A673 (cell line): ENCODE measurements at regions not wholly inside any gene's neighbourhood (a gene's known extent, or its start where the extent isn't known, plus 50 kb on each side); places are given as distances from the start of the nearest gene placed in this dataset.

Source experiments
- BruUV-seq: library from RNA; stranded (reverse); fragments of 400-500 nt; replicated peaks from 2 replicates; lab custom pipeline; 2021; lab: Mats Ljungman, UMichigan
- CTCF ChIA-PET: fragments of 300-600 bp; sonication (Branson Sonifier 250); formaldehyde crosslinking; loops from one replicate; lab custom pipeline; 2022; ENCODE audit warnings: antibody characterized with exemption; lab: Charles Lee
- POLR2A ChIA-PET: fragments of 300-600 bp; sonication (Branson Sonifier 250); formaldehyde crosslinking; loops from one replicate; lab custom pipeline; 2022; ENCODE audit warnings: antibody characterized with exemption; ENCODE audit not compliant: low non-redundant PET; lab: Charles Lee
- DNase-seq: peaks from one replicate; pipeline ENCODE4 v3.0.0-alpha.2; 2015; ENCODE audit warnings: low spot score
- H3K27ac ChIP-seq: fragments of 200-600 bp; sonication (generic); 2 replicates; pipeline ENCODE4 v1.5.1; 2016; ENCODE audit warnings: mixed run types, low read depth, mild to moderate bottlenecking, mixed read lengths, antibody characterized with exemption, low read length; ENCODE audit not compliant: poor library complexity, severe bottlenecking
- H3K27me3 ChIP-seq: fragments of 200-600 bp; sonication (generic); replicated peaks from 2 replicates; pipeline ENCODE4 v1.6.1; 2017; ENCODE audit warnings: mixed run types, low read depth, mild to moderate bottlenecking, mixed read lengths, antibody characterized with exemption, low read length; ENCODE audit not compliant: insufficient read depth, poor library complexity
- H3K36me3 ChIP-seq: fragments of 200-600 bp; sonication (generic); 2 replicates; pipeline ENCODE4 v1.6.1; 2016; ENCODE audit warnings: mixed run types, mild to moderate bottlenecking, mixed read lengths, antibody characterized with exemption, low read length; ENCODE audit not compliant: insufficient read depth, poor library complexity, severe bottlenecking
- H3K4me1 ChIP-seq: fragments of 200-600 bp; sonication (generic); 2 replicates; pipeline ENCODE4 v1.6.1; 2017; ENCODE audit warnings: mixed run types, mild to moderate bottlenecking, mixed read lengths, antibody characterized with exemption, low read length; ENCODE audit not compliant: insufficient read depth, poor library complexity, severe bottlenecking
- H3K4me3 ChIP-seq: fragments of 200-600 bp; sonication (generic); 2 replicates; pipeline ENCODE4 v1.5.1; 2016; ENCODE audit warnings: low read depth, mixed run types, mild to moderate bottlenecking, mixed read lengths, low read length; ENCODE audit not compliant: poor library complexity, severe bottlenecking
- H3K9me3 ChIP-seq: fragments of 200-600 bp; sonication (generic); 2 replicates; pipeline ENCODE4 v1.6.1; 2016; ENCODE audit warnings: mixed run types, low read depth, mild to moderate bottlenecking, mixed read lengths, antibody characterized with exemption, low read length; ENCODE audit not compliant: poor library complexity, severe bottlenecking
- EZH2 ChIP-seq: fragments of 200-600 bp; sonication (generic); IDR thresholded peaks from 2 replicates; pipeline ENCODE4 v1.6.1; 2017; ENCODE audit warnings: borderline replicate concordance, low read depth, mild to moderate bottlenecking, mixed read lengths, antibody characterized with exemption, low read length; ENCODE audit not compliant: poor library complexity, severe bottlenecking
- intact Hi-C: fragments of 100-400 bp; cut with micrococcal nuclease; formaldehyde crosslinking; loops from one replicate; pipeline ENCODE4 v1.10.0; 2022; ENCODE audit not compliant: unreplicated experiment
- TF ChIP-seq, protein P1 (sequence below): fragments of 300-800, 200-600 bp; sonication (generic); conservative IDR thresholded peaks from 2 replicates; pipeline ENCODE4 v1.5.1; 2017; ENCODE audit warnings: low read depth, mild to moderate bottlenecking, antibody characterized with exemption, low read length, moderate library complexity, mixed read lengths

DNA sequence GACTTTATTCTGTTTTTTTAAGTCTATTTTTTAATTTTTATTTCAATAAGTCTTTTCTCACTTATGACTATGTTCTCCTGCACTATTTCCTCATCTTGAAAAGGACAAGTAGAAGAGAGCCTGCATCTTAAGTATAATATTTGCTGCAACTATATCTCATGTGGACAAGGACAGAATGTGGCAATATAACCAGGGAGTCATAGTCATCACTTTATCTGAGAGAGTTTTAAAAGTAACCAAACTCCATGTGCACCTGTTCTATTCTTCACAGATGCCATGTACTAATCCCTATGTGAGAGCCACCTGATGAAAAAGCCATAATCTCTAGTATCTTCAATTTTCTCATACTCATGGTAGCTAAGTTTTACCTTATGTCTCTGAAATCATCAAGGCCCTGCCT, 104.2 kb upstream of the SOX6 start:
- BruUV-seq = no TSS peak
- Histone ChIP-seq H3K4me3 (no peak overlapping the region), H3K36me3 (no peaks in the 10 kb centered on the region), H3K27me3 (no peaks in the 10 kb centered on the region), H3K4me1 (no peaks in the 10 kb centered on the region), H3K9me3 (no peaks in the 10 kb centered on the region), H3K27ac (no peak overlapping the region)
- TF ChIP-seq, protein P1, sequence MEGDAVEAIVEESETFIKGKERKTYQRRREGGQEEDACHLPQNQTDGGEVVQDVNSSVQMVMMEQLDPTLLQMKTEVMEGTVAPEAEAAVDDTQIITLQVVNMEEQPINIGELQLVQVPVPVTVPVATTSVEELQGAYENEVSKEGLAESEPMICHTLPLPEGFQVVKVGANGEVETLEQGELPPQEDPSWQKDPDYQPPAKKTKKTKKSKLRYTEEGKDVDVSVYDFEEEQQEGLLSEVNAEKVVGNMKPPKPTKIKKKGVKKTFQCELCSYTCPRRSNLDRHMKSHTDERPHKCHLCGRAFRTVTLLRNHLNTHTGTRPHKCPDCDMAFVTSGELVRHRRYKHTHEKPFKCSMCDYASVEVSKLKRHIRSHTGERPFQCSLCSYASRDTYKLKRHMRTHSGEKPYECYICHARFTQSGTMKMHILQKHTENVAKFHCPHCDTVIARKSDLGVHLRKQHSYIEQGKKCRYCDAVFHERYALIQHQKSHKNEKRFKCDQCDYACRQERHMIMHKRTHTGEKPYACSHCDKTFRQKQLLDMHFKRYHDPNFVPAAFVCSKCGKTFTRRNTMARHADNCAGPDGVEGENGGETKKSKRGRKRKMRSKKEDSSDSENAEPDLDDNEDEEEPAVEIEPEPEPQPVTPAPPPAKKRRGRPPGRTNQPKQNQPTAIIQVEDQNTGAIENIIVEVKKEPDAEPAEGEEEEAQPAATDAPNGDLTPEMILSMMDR = no peak
- ChIA-PET CTCF (no interaction called here), POLR2A (no interaction called here)
- no peak for DNase-seq
- intact Hi-C loops = no loop called here

DNA sequence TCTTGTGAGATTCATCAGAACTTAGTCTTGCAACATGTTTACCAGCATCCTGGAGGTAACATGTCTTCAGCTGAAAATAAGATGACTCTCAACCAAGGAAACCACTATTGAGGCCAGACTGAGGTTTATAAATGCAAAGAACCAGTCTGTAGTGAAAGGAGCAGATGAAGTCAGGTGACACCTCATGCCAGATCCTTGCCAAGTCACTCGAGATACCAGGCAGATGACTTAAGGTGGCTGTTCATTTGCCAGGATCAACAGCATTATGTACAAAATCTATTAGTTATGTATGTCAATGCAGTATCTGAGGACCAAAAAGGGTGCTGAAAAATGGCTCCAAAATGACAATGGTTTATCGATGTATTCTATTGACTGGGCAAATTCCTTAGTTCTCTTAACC, 100.0 kb upstream of the SOX6 start:
- intact Hi-C loops = loop anchor here (10.0 kb wide), 1 partner anchor 148 kb away; no protein-coding TSS in a partner anchor
- POLR2A ChIA-PET = no interaction called here

DNA sequence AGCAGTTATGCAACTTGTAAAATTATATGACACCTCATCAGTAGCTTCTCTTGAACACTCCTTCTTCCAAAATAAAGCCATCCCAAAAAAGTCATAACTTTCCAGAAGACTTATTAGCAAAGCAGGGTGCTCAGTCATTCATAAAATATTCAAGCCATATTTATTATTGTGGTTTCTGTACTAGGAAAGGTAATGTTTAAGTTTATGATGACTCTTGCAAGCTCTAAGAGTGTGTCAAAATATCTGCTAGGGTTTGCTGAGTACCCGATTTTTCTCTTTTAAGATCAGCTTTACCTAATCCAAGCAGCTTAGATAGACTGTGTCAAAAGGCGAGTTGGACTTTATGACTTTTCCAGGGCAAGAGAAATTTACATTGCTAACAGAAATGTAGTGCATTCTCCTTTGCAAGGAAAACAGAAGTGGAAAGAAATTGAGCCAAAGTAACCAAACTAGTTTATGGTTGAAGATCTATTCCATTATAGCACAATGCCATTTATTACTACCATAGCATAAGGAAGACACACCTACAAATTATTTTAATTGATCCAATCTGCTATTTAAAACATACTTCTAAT, 98.0 kb upstream of the SOX6 start:
- H3K36me3 ChIP-seq = no peaks in the 10 kb centered on the region
- ChIA-PET POLR2A (no interaction called here), CTCF (no interaction called here)
- no peaks in the 10 kb centered on the region for H3K4me1 ChIP-seq
- no TSS peak for BruUV-seq
- H3K27me3 ChIP-seq = no peaks in the 10 kb centered on the region
- no peak overlapping the region for H3K4me3 ChIP-seq
- intact Hi-C loops = loop anchor here (10.0 kb wide), 1 partner anchor 150 kb away; no protein-coding TSS in a partner anchor
- no peak for DNase-seq
- no peaks in the 10 kb centered on the region for H3K9me3 ChIP-seq
- no peak overlapping the region for H3K27ac ChIP-seq
- TF ChIP-seq, protein P1 = no peak
- no peak for TF ChIP-seq EZH2

More for the DNA sequence above, 100.0 kb upstream of the SOX6 start:
- CTCF ChIA-PET = no interaction called here
- Histone ChIP-seq H3K9me3 (no peaks in the 10 kb centered on the region), H3K36me3 (no peaks in the 10 kb centered on the region), H3K27me3 (no peaks in the 10 kb centered on the region), H3K4me1 (no peaks in the 10 kb centered on the region), H3K4me3 (no peak overlapping the region), H3K27ac (no peak overlapping the region)
- no peak for DNase-seq
- BruUV-seq = no TSS peak
- no peak for TF ChIP-seq EZH2

DNA sequence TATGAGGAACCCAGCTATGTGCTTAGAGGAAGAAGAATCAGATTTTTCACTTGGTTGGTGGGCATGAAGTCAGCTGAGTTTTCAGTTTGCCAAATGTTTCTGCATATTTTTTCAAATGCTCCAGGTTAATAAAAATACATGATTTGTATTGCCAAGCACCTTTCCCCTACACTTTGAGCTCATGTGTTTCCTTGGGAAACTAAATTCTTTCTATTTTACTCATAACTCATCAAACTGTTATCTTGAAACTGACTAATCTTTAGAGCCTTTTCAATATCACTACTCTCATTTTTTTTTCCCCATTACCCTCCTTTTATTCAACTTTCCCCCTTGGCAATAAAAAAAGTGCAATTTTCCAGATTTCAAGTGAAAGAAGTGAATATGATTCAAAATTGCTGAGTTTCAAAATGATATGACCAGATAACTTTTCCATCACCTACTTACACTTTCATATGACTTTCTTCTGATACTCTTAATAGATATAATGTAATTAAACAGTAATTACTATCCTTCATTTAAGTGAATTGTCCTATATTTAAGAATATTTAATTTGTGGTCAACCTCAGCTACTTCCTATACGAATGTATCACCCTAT, 91.9 kb upstream of the SOX6 start:
- TF ChIP-seq EZH2 = no peak
- TF ChIP-seq, protein P1 = no peak
- no peaks in the 10 kb centered on the region for H3K36me3 ChIP-seq
- POLR2A ChIA-PET = no interaction called here
- no peaks in the 10 kb centered on the region for H3K9me3 ChIP-seq
- H3K27ac ChIP-seq = no peak overlapping the region
- H3K4me3 ChIP-seq = no peak overlapping the region
- no TSS peak for BruUV-seq
- H3K27me3 ChIP-seq = no peaks in the 10 kb centered on the region
- no peaks in the 10 kb centered on the region for H3K4me1 ChIP-seq
- CTCF ChIA-PET = no interaction called here
- intact Hi-C loops = no loop called here
- no peak for DNase-seq
